Glutamatergic neuron (in vitro differentiated cells): ENCODE measurements at regions not wholly inside any gene's neighbourhood (a gene's known extent, or its start where the extent isn't known, plus 50 kb on each side); places are given as distances from the start of the nearest gene placed in this dataset.

Experiments used
- DNase-seq: peaks from one replicate; pipeline ENCODE4 v3.0.0; 2022
- H3K27ac Mint-ChIP-seq: one replicate; pipeline ENCODE4 v1.8.0; 2020; ENCODE audit warnings: mild to moderate bottlenecking, mixed read lengths, inconsistent platforms; ENCODE audit not compliant: unreplicated experiment
- H3K27me3 Mint-ChIP-seq: one replicate; pipeline ENCODE4 v1.8.0; 2020; ENCODE audit warnings: mild to moderate bottlenecking, moderate library complexity, mixed read lengths, inconsistent platforms; ENCODE audit not compliant: unreplicated experiment
- H3K36me3 Mint-ChIP-seq: one replicate; pipeline ENCODE4 v1.8.0; 2020; ENCODE audit warnings: mild to moderate bottlenecking, mixed read lengths, inconsistent platforms; ENCODE audit not compliant: unreplicated experiment
- H3K4me1 Mint-ChIP-seq: one replicate; pipeline ENCODE4 v1.8.0; 2020; ENCODE audit warnings: mild to moderate bottlenecking, low read depth, mixed read lengths, inconsistent platforms; ENCODE audit not compliant: unreplicated experiment
- H3K4me3 Mint-ChIP-seq: one replicate; pipeline ENCODE4 v1.8.0; 2020; ENCODE audit warnings: mild to moderate bottlenecking, mixed read lengths, inconsistent platforms; ENCODE audit not compliant: unreplicated experiment
- H3K9me3 Mint-ChIP-seq: one replicate; pipeline ENCODE4 v1.8.0; 2020; ENCODE audit warnings: mild to moderate bottlenecking, moderate library complexity, mixed read lengths, inconsistent platforms; ENCODE audit not compliant: unreplicated experiment
- TF ChIP-seq, protein P1 (sequence below): fragments of 200-600 bp; sonication (generic); IDR thresholded peaks from one replicate; pipeline ENCODE4 v1.5.0; 2021; ENCODE audit not compliant: partially characterized antibody, unreplicated experiment

DNA sequence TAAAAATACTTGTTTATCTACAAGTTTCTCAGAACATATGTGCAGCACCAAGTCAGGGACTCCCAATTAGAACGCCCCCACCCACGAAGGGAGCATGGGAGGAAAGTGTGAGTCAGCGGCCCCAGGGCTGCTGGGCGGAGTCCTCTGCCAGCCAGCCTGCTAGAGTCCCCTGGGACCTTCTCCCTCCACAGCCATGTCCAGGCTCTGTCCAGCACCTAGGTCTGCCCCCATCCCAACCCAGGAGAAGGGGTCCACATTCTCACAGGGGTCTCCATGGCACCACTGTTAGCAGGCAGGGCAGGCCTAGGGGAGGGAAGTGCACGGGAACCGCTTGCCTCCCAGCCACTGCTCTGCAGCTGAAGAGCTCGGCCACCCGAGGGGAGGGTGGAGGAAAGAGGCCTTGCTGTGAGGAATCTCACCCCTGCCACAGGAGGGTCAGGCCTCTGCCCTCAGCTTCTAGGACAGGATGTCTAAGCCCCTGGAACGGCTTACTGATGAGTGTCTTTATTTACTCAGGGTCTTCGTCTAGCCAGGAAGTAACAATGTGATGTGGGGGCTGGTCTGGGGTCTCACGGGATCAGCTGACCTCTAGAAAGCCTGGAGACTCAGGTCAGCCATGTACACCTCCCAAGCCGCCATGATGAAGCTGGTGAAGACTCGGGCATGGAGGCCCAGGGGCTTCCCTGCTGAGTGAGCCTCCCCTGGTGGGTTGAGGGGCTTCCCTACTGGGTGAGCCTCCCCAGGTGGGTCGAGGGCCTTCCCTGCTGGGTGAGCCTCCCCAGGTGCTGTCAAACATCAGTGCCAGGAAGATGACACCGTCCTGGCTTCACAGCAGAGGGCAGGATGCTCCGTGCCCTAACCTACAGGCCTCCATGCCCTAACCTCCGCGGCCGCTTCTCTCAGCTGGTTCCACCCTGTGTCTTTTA, 190.3 kb downstream of the RBFOX3 start:
- Mint-ChIP-seq H3K4me1 (peaks cover 40% of the 10 kb centered on the region), H3K36me3 (no peaks in the 10 kb centered on the region), H3K27ac (peak overlapping the region; percentile 22), H3K4me3 (no peak overlapping the region), H3K27me3 (peaks cover 12% of the 10 kb centered on the region), H3K9me3 (peaks cover 24% of the 10 kb centered on the region)
- TF ChIP-seq, protein P1, sequence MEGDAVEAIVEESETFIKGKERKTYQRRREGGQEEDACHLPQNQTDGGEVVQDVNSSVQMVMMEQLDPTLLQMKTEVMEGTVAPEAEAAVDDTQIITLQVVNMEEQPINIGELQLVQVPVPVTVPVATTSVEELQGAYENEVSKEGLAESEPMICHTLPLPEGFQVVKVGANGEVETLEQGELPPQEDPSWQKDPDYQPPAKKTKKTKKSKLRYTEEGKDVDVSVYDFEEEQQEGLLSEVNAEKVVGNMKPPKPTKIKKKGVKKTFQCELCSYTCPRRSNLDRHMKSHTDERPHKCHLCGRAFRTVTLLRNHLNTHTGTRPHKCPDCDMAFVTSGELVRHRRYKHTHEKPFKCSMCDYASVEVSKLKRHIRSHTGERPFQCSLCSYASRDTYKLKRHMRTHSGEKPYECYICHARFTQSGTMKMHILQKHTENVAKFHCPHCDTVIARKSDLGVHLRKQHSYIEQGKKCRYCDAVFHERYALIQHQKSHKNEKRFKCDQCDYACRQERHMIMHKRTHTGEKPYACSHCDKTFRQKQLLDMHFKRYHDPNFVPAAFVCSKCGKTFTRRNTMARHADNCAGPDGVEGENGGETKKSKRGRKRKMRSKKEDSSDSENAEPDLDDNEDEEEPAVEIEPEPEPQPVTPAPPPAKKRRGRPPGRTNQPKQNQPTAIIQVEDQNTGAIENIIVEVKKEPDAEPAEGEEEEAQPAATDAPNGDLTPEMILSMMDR: no peak
- DNase-seq: peak; percentile 50

DNA sequence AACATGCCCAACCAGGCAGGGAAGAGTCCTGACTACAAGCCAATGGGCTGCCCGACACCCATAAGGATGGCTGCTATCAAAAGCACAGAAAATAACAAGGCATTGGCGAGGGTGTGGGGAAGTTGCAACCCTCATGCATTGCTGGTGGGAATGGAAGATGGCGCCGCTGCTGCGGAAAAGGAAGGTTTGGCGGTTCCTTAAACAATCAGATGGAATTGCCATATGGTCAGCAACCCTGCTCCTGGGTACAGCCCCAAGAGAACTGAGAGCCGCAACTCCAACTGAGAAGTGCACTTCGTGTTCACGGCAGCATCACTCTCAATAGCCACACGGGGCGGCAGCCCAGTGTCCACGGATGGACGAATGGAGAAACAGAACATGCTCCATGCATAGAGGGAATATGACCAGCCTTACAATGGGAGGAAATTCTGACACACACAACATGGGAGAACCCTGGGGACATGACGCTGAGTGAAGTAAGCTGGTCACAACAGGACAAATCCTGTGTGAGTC, 193.3 kb downstream of the RBFOX3 start:
- Mint-ChIP-seq H3K4me3 (peak overlapping the region; percentile 35), H3K9me3 (peaks cover 16% of the 10 kb centered on the region), H3K27me3 (peaks cover 2% of the 10 kb centered on the region), H3K36me3 (no peaks in the 10 kb centered on the region), H3K27ac (peak overlapping the region; percentile 14), H3K4me1 (peaks cover 35% of the 10 kb centered on the region)
- TF ChIP-seq, protein P1: no peak
- no peak for DNase-seq

DNA sequence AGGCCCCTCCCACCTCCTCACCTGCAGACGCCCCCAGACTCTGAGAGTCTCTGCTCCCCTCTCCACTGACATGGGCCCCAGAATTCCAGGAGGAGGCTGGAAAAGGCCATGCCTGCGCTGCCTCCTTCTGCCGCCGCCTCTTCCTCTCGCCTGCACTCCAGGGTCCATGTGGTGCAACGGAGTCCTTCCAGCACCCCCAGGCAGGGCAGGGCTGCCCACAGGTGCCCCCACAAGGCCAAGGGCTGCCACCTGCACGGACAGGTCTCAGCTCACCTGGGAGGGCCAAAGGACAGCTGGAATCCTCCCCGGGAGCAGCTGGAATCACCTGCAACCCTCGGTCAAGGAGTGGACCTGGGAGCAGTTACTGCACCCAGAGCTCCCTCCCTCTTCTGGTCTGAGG, 194.9 kb downstream of the RBFOX3 start:
- TF ChIP-seq, protein P1: no peak
- Mint-ChIP-seq H3K4me1 (peaks cover 35% of the 10 kb centered on the region), H3K9me3 (peaks cover 15% of the 10 kb centered on the region), H3K4me3 (no peak overlapping the region), H3K27me3 (peaks cover 2% of the 10 kb centered on the region), H3K27ac (no peak overlapping the region), H3K36me3 (no peaks in the 10 kb centered on the region)
- no peak for DNase-seq

DNA sequence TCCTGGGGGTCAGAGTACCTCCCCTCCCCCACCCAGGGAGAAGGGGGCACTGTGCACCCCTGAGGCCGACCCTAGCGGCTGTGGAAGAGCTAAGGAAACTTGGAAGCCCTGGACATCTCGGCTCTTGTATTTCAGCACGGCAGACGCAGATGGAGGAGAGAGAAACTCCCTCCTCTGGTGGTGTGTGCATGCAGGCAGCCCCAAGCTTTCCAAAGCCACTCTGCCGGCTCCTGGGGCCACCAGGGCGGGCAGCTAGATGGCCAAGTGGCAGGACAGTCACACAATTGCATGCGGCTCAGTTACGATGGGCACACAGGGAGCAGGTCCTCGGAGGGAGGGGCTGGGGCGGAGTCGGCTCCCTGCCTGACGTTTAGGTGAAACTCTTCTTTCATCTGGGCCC, 195.5 kb downstream of the RBFOX3 start:
- TF ChIP-seq, protein P1: no peak
- DNase-seq: no peak
- H3K27ac Mint-ChIP-seq: no peak overlapping the region
- peaks cover 15% of the 10 kb centered on the region for H3K9me3 Mint-ChIP-seq
- H3K27me3 Mint-ChIP-seq: peaks cover 2% of the 10 kb centered on the region
- peaks cover 33% of the 10 kb centered on the region for H3K4me1 Mint-ChIP-seq
- no peaks in the 10 kb centered on the region for H3K36me3 Mint-ChIP-seq
- no peak overlapping the region for H3K4me3 Mint-ChIP-seq

DNA sequence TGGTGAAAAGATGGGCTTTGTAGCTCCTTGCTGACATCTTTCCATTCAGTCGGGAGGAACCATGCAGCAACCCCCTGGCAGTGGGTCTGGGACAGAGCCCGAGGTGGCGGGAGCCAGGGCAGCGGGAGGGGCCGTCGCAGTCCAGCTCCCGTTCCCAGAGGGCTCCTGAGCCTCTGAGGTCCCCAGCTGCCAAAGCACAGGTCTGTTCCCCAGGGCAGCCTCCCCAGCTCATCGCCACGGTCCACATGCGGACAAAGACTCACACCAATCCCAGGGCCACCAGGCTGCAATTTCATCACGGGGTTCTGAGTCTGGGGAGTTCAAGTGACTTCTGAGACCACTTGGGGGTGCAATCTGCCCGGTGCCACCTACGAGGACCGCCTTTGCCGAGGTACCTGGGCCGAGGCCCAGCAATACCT, 196.0 kb downstream of the RBFOX3 start:
- Mint-ChIP-seq H3K27ac (no peak overlapping the region), H3K4me1 (peaks cover 30% of the 10 kb centered on the region), H3K4me3 (no peak overlapping the region), H3K9me3 (peaks cover 19% of the 10 kb centered on the region), H3K27me3 (peaks cover 2% of the 10 kb centered on the region), H3K36me3 (no peaks in the 10 kb centered on the region)
- TF ChIP-seq, protein P1: no peak
- DNase-seq: no peak
